ENCODE measurements at regions not wholly inside any gene's neighbourhood (a gene's known extent, or its start where the extent isn't known, plus 50 kb on each side); places are given as distances from the start of the nearest gene placed in this dataset.

- no peaks in the 10 kb centered on the region for H3K79me2 ChIP-seq (ENCODE audit: control insufficient read depth in 1 of 2, insufficient read depth in 2 of 2, low read length in 2 of 2)
- H3K14ac ChIP-seq (ENCODE audit: insufficient read length): no peak overlapping the region
- H3K56ac ChIP-seq (replicated peaks; ENCODE audit: insufficient read length, low read depth, low read length): no peak overlapping the region
- FAIRE-seq: no peak
- H4K20me1 ChIP-seq (replicated peaks in 1 of 2; ENCODE audit: control insufficient read depth in 1 of 2, insufficient read depth in 2 of 2, low read length in 2 of 2): no peaks in the 10 kb centered on the region
- no peaks in the 10 kb centered on the region for H3K36me3 ChIP-seq (ENCODE audit: control insufficient read depth in 2 of 4, insufficient read depth in 4 of 4, low read length in 3 of 4)
- H3K27me3 ChIP-seq (replicated peaks in 1 of 4; ENCODE audit: control insufficient read depth in 3 of 4, extremely low read depth in 1 of 4, insufficient read depth in 3 of 4, low read length in 3 of 4): peaks cover 0 to 2% (median 0%) of the 10 kb centered on the region in 4 experiments; a peak in 1 of 7 replicates
- no peak overlapping the region for H4K8ac ChIP-seq (ENCODE audit: extremely low read depth, insufficient read depth, low read length)
- no peaks in the 10 kb centered on the region for H3K9me3 ChIP-seq (ENCODE audit: insufficient read depth in 2 of 2, low read depth in 1 of 2, low read length in 1 of 2)
- H2AFZ ChIP-seq (ENCODE audit: low read length): no peak overlapping the region
- H3K4me1 ChIP-seq (replicated peaks in 1 of 4; ENCODE audit: control insufficient read depth in 3 of 4, insufficient read depth in 4 of 4, low read length in 3 of 4): peaks cover 0 to 4% (median 0%) of the 10 kb centered on the region in 4 experiments; a peak in 1 of 7 replicates
- H3K27ac ChIP-seq (ENCODE audit: low read depth, low read length): no peak overlapping the region
- ChIA-PET CTCF (ENCODE audit: partially characterized antibody) (no interaction called here), POLR2A (ENCODE audit: partially characterized antibody) (no interaction called here)
- H3K23ac ChIP-seq (ENCODE audit: insufficient read length): no peak overlapping the region
- H2BK20ac ChIP-seq (ENCODE audit: low read length): no peak overlapping the region
- H3K18ac ChIP-seq (ENCODE audit: extremely low read depth, low read length): no peak overlapping the region
- H4K5ac ChIP-seq (ENCODE audit: insufficient read length, low read depth, low read length): no peak overlapping the region
- 93% methylated on average over 2 of the region's 2 CpGs; no CpG with 5 or more reads in 1 of the 2 experiments for WGBS, 2 experiments (ENCODE audit: extremely low coverage in 1 of 2, insufficient coverage in 1 of 2, insufficient read length in 1 of 2, insufficient replicate concordance in 2 of 2, low coverage in 1 of 2, low lambda C conversion rate in 2 of 2, missing lambda C conversion rate in 1 of 2)
- H3K4me2 ChIP-seq (ENCODE audit: insufficient read depth in 1 of 2, low read depth in 2 of 2, low read length in 2 of 2): no peak overlapping the region
- no peak for TF ChIP-seq BACH1 (IDR thresholded peaks at IDR 0.05; ENCODE audit: low read length)
- TF ChIP-seq KDM1A (IDR thresholded peaks at IDR 0.05; ENCODE audit: borderline replicate concordance, low read length): no peak
- no peak for TF ChIP-seq BCL11A (IDR thresholded peaks at IDR 0.05; ENCODE audit: low read depth in 2 of 2, low read length in 2 of 2)
- TF ChIP-seq PHF8 (conservative IDR thresholded peaks at IDR 0.05; ENCODE audit: low read depth, low read length): no peak
- no peak for TF ChIP-seq POU5F1 (IDR thresholded peaks at IDR 0.05; ENCODE audit: low read depth, low read length)
- H2BK15ac ChIP-seq (ENCODE audit: low read length): no peak overlapping the region
- H4K91ac ChIP-seq (replicated peaks; ENCODE audit: insufficient read length, low read length): no peak overlapping the region
- no peaks in the 10 kb centered on the region for H3K23me2 ChIP-seq (ENCODE audit: low read depth, low read length)
- H3K9ac ChIP-seq (replicated peaks in 1 of 4; ENCODE audit: extremely low read depth in 1 of 4, low read depth in 3 of 4, low read length in 3 of 4): no peak overlapping the region
- H3K79me1 ChIP-seq (ENCODE audit: low read depth, low read length): no peaks in the 10 kb centered on the region
- H2BK120ac ChIP-seq (replicated peaks; ENCODE audit: low read depth, low read length): no peak overlapping the region
- H2BK5ac ChIP-seq (ENCODE audit: low read depth, low read length): no peak overlapping the region
- no peak overlapping the region for H2BK12ac ChIP-seq (ENCODE audit: low read depth, low read length)
- H2AK5ac ChIP-seq (ENCODE audit: low read depth, low read length): no peak overlapping the region
- no peak overlapping the region for H3K4ac ChIP-seq (replicated peaks; ENCODE audit: insufficient read length, low read depth, low read length)
- DNase-seq (ENCODE audit: low read depth in 1 of 2, low spot score in 2 of 2): no peak
- H3K4me3 ChIP-seq (ENCODE audit: extremely low read depth in 1 of 4, insufficient read depth in 2 of 4, low read depth in 3 of 4, low read length in 4 of 4): no peak overlapping the region
These were observed 1163.4 kb upstream of the ATXN8OS start for GRCh38 chr13:68944272-68944671.

All from H1 (cell line).